ENCODE measurements at regions not wholly inside any gene's neighbourhood (a gene's known extent, or its start where the extent isn't known, plus 50 kb on each side); places are given as distances from the start of the nearest gene placed in this dataset.
A peak's percentile ranks its signal among the peaks of the same experiment; 100 is the strongest.

- ChIA-PET POLR2A (no interaction called here), CTCF (interaction anchor here (1.5 to 4.8 kb wide), 2 partner anchors 94 to 260 kb away, joined by 4 to 31 read pairs; no protein-coding TSS in a partner anchor)
- BruUV-seq (replicated peaks): no TSS peak
- Histone ChIP-seq H3K79me2 (ENCODE audit: control insufficient read depth, insufficient read depth, low read length) (no peaks in the 10 kb centered on the region), H2AFZ (ENCODE audit: low read depth, low read length) (no peak overlapping the region), H3K27me3 (ENCODE audit: control insufficient read depth in 2 of 2, insufficient read depth in 2 of 2, low read length in 2 of 2) (no peaks in the 10 kb centered on the region), H3K36me3 (ENCODE audit: control insufficient read depth in 2 of 2, extremely low read depth in 1 of 2, insufficient read depth in 2 of 2, low read length in 2 of 2) (peaks cover 1 to 6% of the 10 kb centered on the region in 2 experiments), H3K4me3 (replicated peaks in 1 of 3; ENCODE audit: insufficient read depth in 1 of 3, low read depth in 1 of 3, low read length in 3 of 3) (no peak overlapping the region), H3K9ac (replicated peaks; ENCODE audit: extremely low read depth, insufficient read depth, low read length) (no peak overlapping the region), H3K9me1 (replicated peaks; ENCODE audit: control insufficient read depth, extremely low read depth, insufficient read depth, low read length) (no peaks in the 10 kb centered on the region), H3K9me3 (replicated peaks; ENCODE audit: control insufficient read depth, insufficient read depth, low read length) (no peaks in the 10 kb centered on the region), H4K20me1 (replicated peaks; ENCODE audit: control insufficient read depth, extremely low read depth, insufficient read depth, low read length) (no peaks in the 10 kb centered on the region), H3K4me2 (ENCODE audit: insufficient read depth, low read length) (no peak overlapping the region), H3K27ac (ENCODE audit: insufficient read depth, low read depth, low read length) (no peak overlapping the region), H3K4me1 (ENCODE audit: control insufficient read depth, extremely low read depth, insufficient read depth, low read length) (peaks cover 13% of the 10 kb centered on the region)
- intact Hi-C loops (cut with micrococcal nuclease): no loop called here
- dilution Hi-C loops (cut with MboI; ENCODE audit: extremely low pct_ligation_motif_present, low sequenced_read_pairs): no loop called here
- peak; percentile 9 for DNase-seq (ENCODE audit: low read depth, low spot score)
- FAIRE-seq: no peak
- no peak for TF ChIP-seq MYC (IDR thresholded peaks at IDR 0.05; ENCODE audit: low read depth, low read length)
- no peak for TF ChIP-seq EZH2 (IDR thresholded peaks at IDR 0.05; ENCODE audit: borderline replicate concordance, low read depth, low read length, severe bottlenecking)
- no peak for TF ChIP-seq FOS (IDR thresholded peaks at IDR 0.05; ENCODE audit: borderline replicate concordance, insufficient read depth, low read length)
- TF ChIP-seq POLR2A (IDR thresholded peaks at IDR 0.05; ENCODE audit: low read depth, low read length): no peak
- TF ChIP-seq MAX (IDR thresholded peaks at IDR 0.05; ENCODE audit: insufficient read depth, insufficient read length): no peak
- no peak for TF ChIP-seq JUN (IDR thresholded peaks at IDR 0.05; ENCODE audit: borderline replicate concordance, insufficient read depth, insufficient read length, low read depth)
These were observed 74.7 kb upstream of the SLC4A11 start for GRCh38 chr20:3313683-3314065.

- POLR2A ChIA-PET: no interaction called here
These were observed 74.1 kb upstream of the SLC4A11 start for GRCh38 chr20:3312940-3313682.

More at GRCh38 chr20:3312940-3313682, 74.1 kb upstream of the SLC4A11 start:
- Histone ChIP-seq H3K9me1 (replicated peaks; ENCODE audit: control insufficient read depth, extremely low read depth, insufficient read depth, low read length) (no peaks in the 10 kb centered on the region), H3K27me3 (ENCODE audit: control insufficient read depth in 2 of 2, insufficient read depth in 2 of 2, low read length in 2 of 2) (no peaks in the 10 kb centered on the region), H3K79me2 (ENCODE audit: control insufficient read depth, insufficient read depth, low read length) (no peaks in the 10 kb centered on the region), H3K36me3 (ENCODE audit: control insufficient read depth in 2 of 2, extremely low read depth in 1 of 2, insufficient read depth in 2 of 2, low read length in 2 of 2) (peaks cover 2 to 4% of the 10 kb centered on the region in 2 experiments), H4K20me1 (replicated peaks; ENCODE audit: control insufficient read depth, extremely low read depth, insufficient read depth, low read length) (no peaks in the 10 kb centered on the region), H3K9ac (replicated peaks; ENCODE audit: extremely low read depth, insufficient read depth, low read length) (no peak overlapping the region), H3K27ac (ENCODE audit: insufficient read depth, low read depth, low read length) (no peak overlapping the region), H3K4me1 (ENCODE audit: control insufficient read depth, extremely low read depth, insufficient read depth, low read length) (peaks cover 13% of the 10 kb centered on the region), H3K4me2 (ENCODE audit: insufficient read depth, low read length) (no peak overlapping the region), H2AFZ (ENCODE audit: low read depth, low read length) (no peak overlapping the region), H3K9me3 (replicated peaks; ENCODE audit: control insufficient read depth, insufficient read depth, low read length) (no peaks in the 10 kb centered on the region), H3K4me3 (replicated peaks in 1 of 3; ENCODE audit: insufficient read depth in 1 of 3, low read depth in 1 of 3, low read length in 3 of 3) (no peak overlapping the region)
- DNase-seq (ENCODE audit: low read depth, low spot score) (peak; percentile 82), FAIRE-seq (peak; percentile 21)
- no TSS peak for BruUV-seq (replicated peaks)
- TF ChIP-seq MAX (IDR thresholded peaks at IDR 0.05; ENCODE audit: insufficient read depth, insufficient read length) (no peak), FOS (IDR thresholded peaks at IDR 0.05; ENCODE audit: borderline replicate concordance, insufficient read depth, low read length) (no peak), GATA2 (IDR thresholded peaks at IDR 0.05; ENCODE audit: insufficient read depth, insufficient read length, low read depth, low read length) (no peak), JUN (IDR thresholded peaks at IDR 0.05; ENCODE audit: borderline replicate concordance, insufficient read depth, insufficient read length, low read depth) (no peak), POLR2A (IDR thresholded peaks at IDR 0.05; ENCODE audit: low read depth, low read length) (no peak), POLR2AphosphoS5 (IDR thresholded peaks at IDR 0.05; ENCODE audit: insufficient read depth, low read depth, low read length) (no peak), EZH2 (IDR thresholded peaks at IDR 0.05; ENCODE audit: borderline replicate concordance, low read depth, low read length, severe bottlenecking) (no peak), CTCF (IDR thresholded peaks at IDR 0.05; ENCODE audit: extremely low read depth in 1 of 2, insufficient read depth in 1 of 2, low read depth in 1 of 2, low read length in 2 of 2) (no peak), MYC (IDR thresholded peaks at IDR 0.05; ENCODE audit: low read depth, low read length) (no peak)
- CTCF ChIA-PET: interaction anchor here (0.6 to 4.8 kb wide), 3 partner anchors 93 to 259 kb away, joined by 4 to 31 read pairs (median 4); no protein-coding TSS in a partner anchor
- dilution Hi-C loops (cut with MboI; ENCODE audit: extremely low pct_ligation_motif_present, low sequenced_read_pairs): no loop called here
- intact Hi-C loops (cut with micrococcal nuclease): no loop called here
